HG03378 (cell line): ENCODE measurements at regions not wholly inside any gene's neighbourhood (a gene's known extent, or its start where the extent isn't known, plus 50 kb on each side); places are given as distances from the start of the nearest gene placed in this dataset.

Experiments used
- ATAC-seq: cut with Tn5 transposase; IDR thresholded peaks from one replicate; pipeline ENCODE4 v1.9.1; 2021; ENCODE audit warnings: mild to moderate bottlenecking, moderate library complexity; ENCODE audit not compliant: unreplicated experiment

GRCh38 chr15:81449836-81450474 lies 75.9 kb upstream of the TMC3 start:
- no peak for ATAC-seq

GRCh38 chr15:81443040-81443820 lies 69.2 kb upstream of the TMC3 start:
- ATAC-seq = no peak

GRCh38 chr15:81442454-81442853 lies 68.4 kb upstream of the TMC3 start:
- no peak for ATAC-seq

- no peak for ATAC-seq
These were observed 60.8 kb upstream of the TMC3 start for GRCh38 chr15:81434851-81435250.

- no peak for ATAC-seq
These were observed 59.4 kb upstream of the TMC3 start for GRCh38 chr15:81433462-81433861.

GRCh38 chr15:81432179-81432578 lies 58.2 kb upstream of the TMC3 start:
- ATAC-seq = no peak

- ATAC-seq = no peak
These were observed 53.2 kb upstream of the TMC3 start for GRCh38 chr15:81427176-81427575.

- ATAC-seq = no peak
These were observed 51.9 kb upstream of the TMC3 start for GRCh38 chr15:81425905-81426304.
